ENCODE measurements at regions not wholly inside any gene's neighbourhood (a gene's known extent, or its start where the extent isn't known, plus 50 kb on each side); places are given as distances from the start of the nearest gene placed in this dataset.

- H3K27ac Mint-ChIP-seq, result no peak overlapping the region
- no peak overlapping the region for H3K4me3 Mint-ChIP-seq
- DNase-seq, result no peak
- intact Hi-C loops (cut with micrococcal nuclease), result no loop called here
- H3K27me3 Mint-ChIP-seq, result no peaks in the 10 kb centered on the region
- H3K9me3 Mint-ChIP-seq, result no peaks in the 10 kb centered on the region
- H3K4me1 Mint-ChIP-seq, result no peaks in the 10 kb centered on the region
- no peaks in the 10 kb centered on the region for H3K36me3 Mint-ChIP-seq (ENCODE audit: low read depth)
These were observed 1311.9 kb downstream of the UQCRFS1 start for GRCh38 chr19:27901078-27901477.

- no peaks in the 10 kb centered on the region for H3K4me1 Mint-ChIP-seq
- no peak for DNase-seq
- no peak overlapping the region for H3K27ac Mint-ChIP-seq
- no peaks in the 10 kb centered on the region for H3K9me3 Mint-ChIP-seq
- intact Hi-C loops (cut with micrococcal nuclease), result no loop called here
- H3K27me3 Mint-ChIP-seq, result no peaks in the 10 kb centered on the region
- H3K36me3 Mint-ChIP-seq (ENCODE audit: low read depth), result no peaks in the 10 kb centered on the region
- H3K4me3 Mint-ChIP-seq, result no peak overlapping the region
These were observed 1316.9 kb downstream of the UQCRFS1 start for GRCh38 chr19:27896091-27896490.

GRCh38 chr19:27894906-27895754, 1317.8 kb downstream of the UQCRFS1 start:
- H3K9me3 Mint-ChIP-seq, result no peaks in the 10 kb centered on the region
- H3K27ac Mint-ChIP-seq, result no peak overlapping the region
- intact Hi-C loops (cut with micrococcal nuclease), result no loop called here
- H3K36me3 Mint-ChIP-seq (ENCODE audit: low read depth), result no peaks in the 10 kb centered on the region
- H3K4me1 Mint-ChIP-seq, result no peaks in the 10 kb centered on the region
- H3K4me3 Mint-ChIP-seq, result no peak overlapping the region
- no peak for DNase-seq
- no peaks in the 10 kb centered on the region for H3K27me3 Mint-ChIP-seq

DNA sequence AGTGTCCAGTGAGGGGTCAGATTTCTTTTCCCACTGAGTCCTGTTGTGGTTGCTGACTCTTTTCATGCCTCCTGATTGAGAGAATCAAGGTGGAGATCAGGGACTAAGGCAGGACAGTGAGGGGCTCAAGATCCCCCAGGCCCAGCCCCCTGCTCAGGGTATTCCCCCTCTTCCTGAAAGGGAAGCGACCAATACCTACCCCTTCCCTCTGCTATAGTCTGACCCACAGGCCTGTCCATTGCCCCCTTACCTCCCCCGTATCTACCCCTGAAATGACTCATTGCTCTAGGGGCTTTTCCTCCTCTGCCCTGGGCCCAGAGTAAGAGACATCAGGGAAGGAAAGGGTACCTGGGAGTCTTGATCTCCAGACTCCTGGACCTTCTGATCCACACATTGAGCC, 1320.5 kb downstream of the UQCRFS1 start:
- peaks cover 6% of the 10 kb centered on the region for H3K9me3 Mint-ChIP-seq
- intact Hi-C loops (cut with micrococcal nuclease), result no loop called here
- no peaks in the 10 kb centered on the region for H3K36me3 Mint-ChIP-seq (ENCODE audit: low read depth)
- H3K4me3 Mint-ChIP-seq, result no peak overlapping the region
- no peaks in the 10 kb centered on the region for H3K27me3 Mint-ChIP-seq
- DNase-seq, result no peak
- H3K27ac Mint-ChIP-seq, result no peak overlapping the region
- no peaks in the 10 kb centered on the region for H3K4me1 Mint-ChIP-seq

DNA sequence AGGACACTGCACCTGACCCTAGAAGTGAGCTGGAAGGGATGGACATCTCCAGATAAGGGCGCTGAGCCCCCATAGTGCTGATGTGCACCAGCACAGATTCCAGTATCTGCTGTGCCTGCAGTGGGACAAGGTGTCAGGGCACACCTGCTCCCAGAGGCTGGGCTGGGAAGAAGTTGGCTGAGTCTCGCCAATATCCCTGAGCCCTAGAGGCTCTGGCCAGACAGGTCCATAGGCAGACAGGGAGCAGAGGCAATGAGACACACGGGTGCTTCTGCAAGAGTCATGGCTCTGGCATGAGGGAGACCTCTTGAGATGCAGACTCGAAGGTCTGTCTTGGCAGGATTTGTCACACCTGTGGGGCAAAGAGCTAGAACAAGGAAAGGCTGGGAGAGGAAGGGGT, 1321.5 kb downstream of the UQCRFS1 start:
- Mint-ChIP-seq H3K36me3 (ENCODE audit: low read depth) (no peaks in the 10 kb centered on the region), H3K4me3 (no peak overlapping the region), H3K4me1 (no peaks in the 10 kb centered on the region), H3K27me3 (no peaks in the 10 kb centered on the region), H3K27ac (no peak overlapping the region), H3K9me3 (peaks cover 12% of the 10 kb centered on the region)
- intact Hi-C loops (cut with micrococcal nuclease), result no loop called here
- no peak for DNase-seq

DNA sequence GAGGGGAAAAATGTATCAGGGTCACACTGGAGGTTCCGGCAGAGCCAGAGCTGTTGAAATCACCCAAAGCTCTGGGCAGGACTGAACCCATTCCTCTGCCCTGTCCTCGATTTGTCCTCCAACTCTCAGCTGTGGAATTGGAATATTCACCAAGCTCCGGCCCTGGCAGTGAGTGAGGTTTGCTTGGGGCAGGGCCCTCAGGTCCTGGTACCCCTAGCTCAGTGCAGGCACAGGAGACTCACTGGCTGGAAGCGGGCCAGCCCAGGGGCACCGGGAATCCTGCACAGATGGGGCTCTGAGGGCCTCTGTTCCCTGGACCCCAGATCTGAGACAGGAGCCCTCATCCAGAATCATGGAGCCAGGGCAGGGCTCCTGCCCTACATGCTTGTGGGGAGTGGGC, 1322.3 kb downstream of the UQCRFS1 start:
- Mint-ChIP-seq H3K27me3 (no peaks in the 10 kb centered on the region), H3K4me3 (no peak overlapping the region), H3K4me1 (no peaks in the 10 kb centered on the region), H3K9me3 (peaks cover 14% of the 10 kb centered on the region), H3K36me3 (ENCODE audit: low read depth) (no peaks in the 10 kb centered on the region), H3K27ac (no peak overlapping the region)
- DNase-seq, result no peak
- intact Hi-C loops (cut with micrococcal nuclease), result no loop called here

DNA sequence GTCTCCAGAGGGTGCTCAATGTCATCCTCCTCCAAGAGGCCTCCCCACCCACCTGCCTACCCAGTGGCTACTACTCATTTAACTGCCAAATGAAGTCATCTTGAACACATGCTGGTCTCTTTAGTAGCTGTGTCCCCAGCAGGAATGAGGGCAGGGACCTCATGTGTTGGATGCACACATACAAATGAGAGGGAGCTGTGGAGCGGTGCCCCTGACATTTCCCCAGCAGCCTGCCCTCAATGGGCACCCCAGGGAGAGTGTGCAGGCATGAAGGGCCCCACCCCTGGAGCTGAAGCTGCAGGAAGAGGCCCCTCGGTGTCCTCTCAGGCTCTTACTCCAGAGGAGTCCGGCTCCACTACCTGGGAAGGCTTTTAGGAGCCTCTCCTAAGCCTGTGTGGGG, 1322.7 kb downstream of the UQCRFS1 start:
- Mint-ChIP-seq H3K4me3 (no peak overlapping the region), H3K36me3 (ENCODE audit: low read depth) (no peaks in the 10 kb centered on the region), H3K9me3 (peaks cover 14% of the 10 kb centered on the region), H3K4me1 (no peaks in the 10 kb centered on the region), H3K27ac (no peak overlapping the region), H3K27me3 (no peaks in the 10 kb centered on the region)
- intact Hi-C loops (cut with micrococcal nuclease), result no loop called here
- no peak for DNase-seq

GRCh38 chr19:27889156-27889555, 1323.8 kb downstream of the UQCRFS1 start:
- intact Hi-C loops (cut with micrococcal nuclease), result no loop called here
- DNase-seq, result no peak
- Mint-ChIP-seq H3K27ac (no peak overlapping the region), H3K4me1 (no peaks in the 10 kb centered on the region), H3K9me3 (peaks cover 18% of the 10 kb centered on the region), H3K36me3 (ENCODE audit: low read depth) (no peaks in the 10 kb centered on the region), H3K4me3 (no peak overlapping the region), H3K27me3 (no peaks in the 10 kb centered on the region)

DNA sequence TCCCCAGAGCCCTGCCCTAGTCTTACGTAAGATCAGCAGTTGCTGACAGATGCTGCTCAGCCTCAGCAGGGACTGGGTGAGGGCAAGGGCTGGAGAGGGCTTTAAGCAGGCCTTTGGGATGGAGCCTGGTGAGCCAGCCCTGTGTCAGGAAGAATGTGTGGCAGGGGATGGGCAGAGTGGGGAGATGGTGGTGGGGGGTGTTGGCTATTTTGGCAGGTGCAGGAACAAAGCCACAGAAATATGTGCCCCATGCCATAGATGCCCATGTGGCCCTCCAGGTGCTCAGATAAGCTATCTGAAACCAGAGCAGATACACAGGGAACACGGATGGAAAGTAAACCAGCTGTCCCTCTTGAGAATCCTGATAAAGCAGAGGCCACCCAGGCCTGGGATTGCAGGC, 1325.0 kb downstream of the UQCRFS1 start:
- Mint-ChIP-seq H3K4me3 (no peak overlapping the region), H3K36me3 (ENCODE audit: low read depth) (no peaks in the 10 kb centered on the region), H3K4me1 (no peaks in the 10 kb centered on the region), H3K9me3 (peaks cover 18% of the 10 kb centered on the region), H3K27ac (no peak overlapping the region), H3K27me3 (no peaks in the 10 kb centered on the region)
- DNase-seq, result no peak
- intact Hi-C loops (cut with micrococcal nuclease), result no loop called here

GRCh38 chr19:27885359-27885758, 1327.6 kb downstream of the UQCRFS1 start:
- intact Hi-C loops (cut with micrococcal nuclease), result no loop called here
- no peak for DNase-seq
- H3K36me3 Mint-ChIP-seq (ENCODE audit: low read depth), result no peaks in the 10 kb centered on the region
- no peaks in the 10 kb centered on the region for H3K4me1 Mint-ChIP-seq
- H3K4me3 Mint-ChIP-seq, result no peak overlapping the region
- H3K27ac Mint-ChIP-seq, result no peak overlapping the region
- peaks cover 18% of the 10 kb centered on the region for H3K9me3 Mint-ChIP-seq
- no peaks in the 10 kb centered on the region for H3K27me3 Mint-ChIP-seq

GRCh38 chr19:27884376-27884775, 1328.6 kb downstream of the UQCRFS1 start:
- Mint-ChIP-seq H3K4me3 (no peak overlapping the region), H3K4me1 (no peaks in the 10 kb centered on the region), H3K9me3 (peaks cover 18% of the 10 kb centered on the region), H3K27ac (no peak overlapping the region), H3K27me3 (no peaks in the 10 kb centered on the region), H3K36me3 (ENCODE audit: low read depth) (no peaks in the 10 kb centered on the region)
- intact Hi-C loops (cut with micrococcal nuclease), result no loop called here
- DNase-seq, result no peak

GRCh38 chr19:27881213-27881612, 1331.7 kb downstream of the UQCRFS1 start:
- Mint-ChIP-seq H3K4me1 (no peaks in the 10 kb centered on the region), H3K27ac (no peak overlapping the region), H3K9me3 (peaks cover 9% of the 10 kb centered on the region), H3K36me3 (ENCODE audit: low read depth) (no peaks in the 10 kb centered on the region), H3K27me3 (no peaks in the 10 kb centered on the region), H3K4me3 (no peak overlapping the region)
- intact Hi-C loops (cut with micrococcal nuclease), result no loop called here
- no peak for DNase-seq

DNA sequence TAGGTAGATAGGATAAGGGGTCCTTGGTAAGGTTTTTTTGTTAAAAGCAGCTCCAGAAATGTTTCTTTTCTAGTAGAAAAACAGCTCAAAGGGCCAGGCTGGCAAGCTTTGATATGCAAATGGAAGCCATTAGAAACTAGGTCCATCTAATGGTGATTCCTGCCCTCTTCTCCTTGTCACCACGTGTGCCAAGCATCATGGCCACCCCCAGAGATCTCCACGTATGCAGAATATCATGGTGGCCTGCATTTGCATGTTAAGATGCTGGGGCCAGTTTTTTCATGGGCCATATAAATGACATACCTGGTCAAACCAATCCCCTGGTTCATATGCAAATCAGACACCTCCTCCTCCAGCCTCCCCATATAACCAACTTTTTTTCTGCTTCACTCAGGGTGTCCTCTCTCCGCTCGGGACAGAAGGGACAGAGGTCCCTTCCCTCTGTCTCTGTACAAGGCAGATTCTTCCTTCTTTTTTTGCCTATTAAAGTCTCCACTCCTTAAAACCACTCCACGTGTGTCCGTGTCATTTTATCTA, 1335.9 kb downstream of the UQCRFS1 start:
- Mint-ChIP-seq H3K27ac (no peak overlapping the region), H3K4me1 (no peaks in the 10 kb centered on the region), H3K36me3 (ENCODE audit: low read depth) (no peaks in the 10 kb centered on the region), H3K27me3 (no peaks in the 10 kb centered on the region), H3K4me3 (no peak overlapping the region), H3K9me3 (peaks cover 8% of the 10 kb centered on the region)
- DNase-seq, result no peak
- intact Hi-C loops (cut with micrococcal nuclease), result no loop called here

DNA sequence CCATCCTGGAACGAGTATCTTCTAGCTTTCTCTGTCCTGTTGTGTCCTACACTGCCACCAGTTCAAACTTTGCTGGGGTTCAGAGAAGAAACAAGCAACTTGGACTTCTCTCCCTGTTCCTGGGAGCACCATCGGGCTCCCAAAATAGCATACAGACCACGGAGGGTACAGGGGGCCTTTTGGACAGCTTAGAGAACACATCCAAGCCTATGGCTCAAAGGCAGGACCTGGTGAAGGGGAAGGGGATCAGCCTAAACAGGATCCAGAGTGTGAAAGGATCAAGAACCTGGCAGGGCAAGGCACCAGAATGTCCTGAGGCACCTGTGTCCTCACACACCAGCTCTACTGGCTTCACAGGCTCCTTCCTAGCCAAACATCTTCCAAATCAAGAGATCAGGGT, 1336.5 kb downstream of the UQCRFS1 start:
- Mint-ChIP-seq H3K27me3 (no peaks in the 10 kb centered on the region), H3K27ac (no peak overlapping the region)

GRCh38 chr19:27872370-27872769, 1340.6 kb downstream of the UQCRFS1 start:
- no peaks in the 10 kb centered on the region for H3K36me3 Mint-ChIP-seq (ENCODE audit: low read depth)
- intact Hi-C loops (cut with micrococcal nuclease), result no loop called here
- peaks cover 11% of the 10 kb centered on the region for H3K9me3 Mint-ChIP-seq
- no peaks in the 10 kb centered on the region for H3K27me3 Mint-ChIP-seq
- no peak overlapping the region for H3K4me3 Mint-ChIP-seq
- H3K27ac Mint-ChIP-seq, result no peak overlapping the region
- no peak for DNase-seq
- no peaks in the 10 kb centered on the region for H3K4me1 Mint-ChIP-seq

More for the DNA sequence above, 1336.5 kb downstream of the UQCRFS1 start:
- intact Hi-C loops (cut with micrococcal nuclease), result no loop called here
- H3K4me1 Mint-ChIP-seq, result no peaks in the 10 kb centered on the region
- peaks cover 8% of the 10 kb centered on the region for H3K9me3 Mint-ChIP-seq
- no peaks in the 10 kb centered on the region for H3K36me3 Mint-ChIP-seq (ENCODE audit: low read depth)
- no peak for DNase-seq
- H3K4me3 Mint-ChIP-seq, result no peak overlapping the region

Measured in activated CD4-positive, alpha-beta T cell treated with anti-CD3 and anti-CD28 coated beads, Interleukin-2, amount 10 ng/mL, durations not matched to agents 24 days and 14 days (primary cell).